ENCODE measurements at regions not wholly inside any gene's neighbourhood (a gene's known extent, or its start where the extent isn't known, plus 50 kb on each side); places are given as distances from the start of the nearest gene placed in this dataset.

GRCh38 chr2:61679096-61679495 is 140.9 kb upstream of the XPO1 start:
- no peak overlapping the region for H3K27ac ChIP-seq
- TF ChIP-seq ZFX (IDR thresholded peaks at IDR 0.05) (no peak), CTCF (conservative IDR thresholded peaks at IDR 0.05) (no peak)

- no peak for TF ChIP-seq ZFX (IDR thresholded peaks at IDR 0.05)
- no peak for TF ChIP-seq CTCF (conservative IDR thresholded peaks at IDR 0.05)
- H3K27ac ChIP-seq, result no peak overlapping the region
Measured at GRCh38 chr2:61677942-61678341, 139.8 kb upstream of the XPO1 start.

GRCh38 chr2:61677306-61677705 is 139.2 kb upstream of the XPO1 start:
- TF ChIP-seq ZFX (IDR thresholded peaks at IDR 0.05), result no peak
- no peak for TF ChIP-seq CTCF (conservative IDR thresholded peaks at IDR 0.05)

GRCh38 chr2:61675204-61675603 is 137.0 kb upstream of the XPO1 start:
- H3K27ac ChIP-seq, result no peak overlapping the region
- no peak for TF ChIP-seq ZFX (IDR thresholded peaks at IDR 0.05)
- no peak for TF ChIP-seq CTCF (conservative IDR thresholded peaks at IDR 0.05)

More at GRCh38 chr2:61677306-61677705, 139.2 kb upstream of the XPO1 start:
- H3K27ac ChIP-seq, result no peak overlapping the region

- TF ChIP-seq ZFX (IDR thresholded peaks at IDR 0.05), result no peak
- no peak for TF ChIP-seq CTCF (conservative IDR thresholded peaks at IDR 0.05)
- no peak overlapping the region for H3K27ac ChIP-seq
Measured at GRCh38 chr2:61671561-61672315, 133.6 kb upstream of the XPO1 start.

- H3K27ac ChIP-seq, result no peak overlapping the region
- TF ChIP-seq CTCF (conservative IDR thresholded peaks at IDR 0.05) (no peak), ZFX (IDR thresholded peaks at IDR 0.05) (no peak)
Measured at GRCh38 chr2:61670591-61671501, 132.7 kb upstream of the XPO1 start.

GRCh38 chr2:61664190-61664589 is 126.0 kb upstream of the XPO1 start:
- TF ChIP-seq ZFX (IDR thresholded peaks at IDR 0.05) (no peak), CTCF (conservative IDR thresholded peaks at IDR 0.05) (no peak)
- H3K27ac ChIP-seq, result no peak overlapping the region

All from C4-2B (cell line).